Tibial artery (tissue), 4 donors: ENCODE measurements at regions not wholly inside any gene's neighbourhood (a gene's known extent, or its start where the extent isn't known, plus 50 kb on each side); places are given as distances from the start of the nearest gene placed in this dataset.

Experiments used
- DNase-seq, 2 donors: peaks; one replicate each; pipeline ENCODE4 v3.0.0-alpha.2; 2019
- H3K27ac ChIP-seq, 2 donors: fragments of 200-600 bp; sonication (generic) in 1 of 2; 1 replicate in 1 of 2; 2 replicates in 1 of 2; pipeline ENCODE4 v1.5.1; 2018 to 2019; ENCODE audit warnings: mild to moderate bottlenecking in 1 of 2
- H3K27me3 ChIP-seq, 2 donors: fragments of 200-600 bp; sonication (generic) in 1 of 2; one replicate each; pipeline versions ENCODE4 v1.5.1 to v1.6.0; 2016 to 2019
- H3K36me3 ChIP-seq, 3 donors: fragments of 200-600 bp; sonication (generic) in 2 of 3; one replicate each; pipeline ENCODE4 v1.5.1; 2016 to 2019; ENCODE audit warnings: mild to moderate bottlenecking in 2 of 3
- H3K4me1 ChIP-seq, 4 donors: fragments of 200-600 bp; sonication (generic) in 2 of 4; 1 replicate in 3 of 4; 2 replicates in 1 of 4; pipeline ENCODE4 v1.5.1; 2016 to 2019
- H3K4me3 ChIP-seq, 2 donors: fragments of 200-600 bp; sonication (generic) in 1 of 2; 1 replicate in 1 of 2; 2 replicates in 1 of 2; pipeline ENCODE4 v1.5.1; 2018 to 2019; ENCODE audit warnings: mild to moderate bottlenecking in 2 of 2
- H3K9me3 ChIP-seq, 3 donors: fragments of 200-600 bp; sonication (generic) in 1 of 3; one replicate each; pipeline ENCODE4 v1.5.1; 2016 to 2019
- intact Hi-C: fragments of 100-400 bp; cut with DNase I; formaldehyde crosslinking; loops from one replicate; pipeline ENCODE4 v1.15.0; 2023; ENCODE audit warnings: low total_unique reads
- TF ChIP-seq, protein P1 (sequence below), 2 experiments: fragments of 200-600 bp in 1 of 2; fragments of 450-650 bp in 1 of 2; IDR thresholded peaks; one replicate each; pipeline ENCODE4 v1.5.1; 2017 to 2019; ENCODE audit warnings: antibody characterized with exemption in 2 of 2, mild to moderate bottlenecking in 1 of 2, moderate library complexity in 1 of 2

DNA sequence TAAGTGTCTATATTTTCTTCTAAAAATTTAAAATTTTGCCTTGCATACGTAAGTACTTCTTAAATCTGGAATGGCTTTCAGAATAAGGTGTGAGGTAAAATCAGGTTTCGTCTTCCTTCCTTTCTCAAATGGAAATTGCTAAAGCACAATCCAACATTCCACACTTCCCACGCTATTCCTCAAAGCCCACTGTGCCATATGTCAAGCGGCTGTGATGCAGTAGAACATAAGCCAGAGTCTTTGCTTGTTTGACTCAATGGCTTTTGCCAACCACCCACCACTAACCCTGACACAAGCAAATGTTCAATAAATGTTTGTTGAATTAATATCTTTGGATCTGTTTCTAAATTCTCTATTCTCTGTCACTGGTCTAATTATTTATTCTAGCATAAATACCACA, 1199.7 kb upstream of the TENM3 start:
- Histone ChIP-seq H3K4me1 (no peaks in the 10 kb centered on the region), H3K36me3 (no peaks in the 10 kb centered on the region), H3K27ac (no peak overlapping the region), H3K27me3 (no peaks in the 10 kb centered on the region), H3K9me3 (no peaks in the 10 kb centered on the region), H3K4me3 (no peak overlapping the region)
- TF ChIP-seq, protein P1, sequence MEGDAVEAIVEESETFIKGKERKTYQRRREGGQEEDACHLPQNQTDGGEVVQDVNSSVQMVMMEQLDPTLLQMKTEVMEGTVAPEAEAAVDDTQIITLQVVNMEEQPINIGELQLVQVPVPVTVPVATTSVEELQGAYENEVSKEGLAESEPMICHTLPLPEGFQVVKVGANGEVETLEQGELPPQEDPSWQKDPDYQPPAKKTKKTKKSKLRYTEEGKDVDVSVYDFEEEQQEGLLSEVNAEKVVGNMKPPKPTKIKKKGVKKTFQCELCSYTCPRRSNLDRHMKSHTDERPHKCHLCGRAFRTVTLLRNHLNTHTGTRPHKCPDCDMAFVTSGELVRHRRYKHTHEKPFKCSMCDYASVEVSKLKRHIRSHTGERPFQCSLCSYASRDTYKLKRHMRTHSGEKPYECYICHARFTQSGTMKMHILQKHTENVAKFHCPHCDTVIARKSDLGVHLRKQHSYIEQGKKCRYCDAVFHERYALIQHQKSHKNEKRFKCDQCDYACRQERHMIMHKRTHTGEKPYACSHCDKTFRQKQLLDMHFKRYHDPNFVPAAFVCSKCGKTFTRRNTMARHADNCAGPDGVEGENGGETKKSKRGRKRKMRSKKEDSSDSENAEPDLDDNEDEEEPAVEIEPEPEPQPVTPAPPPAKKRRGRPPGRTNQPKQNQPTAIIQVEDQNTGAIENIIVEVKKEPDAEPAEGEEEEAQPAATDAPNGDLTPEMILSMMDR (IDR thresholded peaks at IDR 0.05): no peak
- no peak for DNase-seq
- intact Hi-C loops: no loop called here

DNA sequence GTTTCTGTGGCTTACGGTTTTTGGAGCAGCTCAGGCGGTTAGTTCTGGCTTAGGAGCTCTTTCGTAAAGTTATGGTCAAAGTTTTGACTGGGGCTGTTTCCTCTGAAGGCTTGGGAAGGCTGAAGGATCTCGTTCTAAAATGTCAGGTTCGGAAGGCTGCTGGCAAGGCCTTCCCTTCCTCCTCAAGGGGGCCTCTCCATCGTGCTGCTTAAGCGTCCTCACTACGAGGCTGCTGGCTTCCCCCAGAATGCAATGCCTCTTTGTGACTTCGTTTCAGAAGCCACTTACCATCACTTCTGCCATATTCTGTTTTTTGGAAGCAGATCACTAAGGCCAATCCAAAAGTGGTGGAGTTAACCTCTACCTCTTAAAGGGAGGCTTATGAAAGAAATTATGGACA, 1196.4 kb upstream of the TENM3 start:
- H3K27ac ChIP-seq: no peak overlapping the region
- H3K9me3 ChIP-seq: no peaks in the 10 kb centered on the region
- no peaks in the 10 kb centered on the region for H3K36me3 ChIP-seq
- H3K4me3 ChIP-seq: no peak overlapping the region
- TF ChIP-seq, protein P1 (IDR thresholded peaks at IDR 0.05): no peak
- no peaks in the 10 kb centered on the region for H3K4me1 ChIP-seq
- no peaks in the 10 kb centered on the region for H3K27me3 ChIP-seq
- intact Hi-C loops: no loop called here
- DNase-seq: no peak

DNA sequence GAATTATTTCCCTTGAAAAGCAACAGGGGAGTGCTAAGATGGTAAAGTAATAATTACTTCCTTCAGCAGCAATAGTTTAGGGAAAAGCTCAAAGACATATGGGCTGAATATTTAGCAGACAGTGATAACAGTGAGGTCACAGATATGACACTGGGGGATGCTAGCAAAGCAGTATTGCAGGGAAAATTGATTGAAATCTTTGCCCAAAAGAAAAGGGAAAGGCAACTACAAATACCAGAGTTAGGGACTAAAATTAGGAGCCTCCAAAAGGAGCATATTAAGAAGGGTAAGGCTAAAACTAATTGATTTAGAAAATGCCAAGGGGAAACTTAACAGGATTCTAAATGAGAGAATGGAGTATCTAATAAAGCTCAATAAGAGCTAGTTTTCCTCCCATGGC, 1191.3 kb upstream of the TENM3 start:
- TF ChIP-seq, protein P1 (IDR thresholded peaks at IDR 0.05): no peak
- H3K9me3 ChIP-seq: no peaks in the 10 kb centered on the region
- no peaks in the 10 kb centered on the region for H3K27me3 ChIP-seq
- no peak overlapping the region for H3K4me3 ChIP-seq
- no peak for DNase-seq
- H3K4me1 ChIP-seq: no peaks in the 10 kb centered on the region
- no peaks in the 10 kb centered on the region for H3K36me3 ChIP-seq
- H3K27ac ChIP-seq: no peak overlapping the region
- intact Hi-C loops: no loop called here

DNA sequence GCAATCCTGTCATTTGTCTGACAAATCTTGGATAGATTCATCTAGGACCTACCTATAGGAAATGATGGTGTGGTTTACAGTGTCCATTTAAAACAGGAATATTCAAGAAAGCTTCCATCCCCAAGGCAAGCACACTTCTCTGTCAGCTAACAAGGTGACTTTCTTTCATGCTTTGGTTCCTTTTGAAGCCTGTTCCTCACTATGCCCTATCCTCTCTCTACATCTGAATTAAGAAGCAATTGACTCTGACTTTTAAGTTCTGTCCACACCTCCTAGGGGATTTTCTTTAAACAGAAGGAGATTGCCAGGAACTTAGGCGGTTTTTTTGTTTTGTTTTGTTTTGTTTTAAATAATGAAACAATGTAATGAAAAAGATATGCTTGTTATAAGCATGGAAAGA, 1181.4 kb upstream of the TENM3 start:
- no peaks in the 10 kb centered on the region for H3K36me3 ChIP-seq
- H3K9me3 ChIP-seq: no peaks in the 10 kb centered on the region
- intact Hi-C loops: no loop called here
- H3K27ac ChIP-seq: no peak overlapping the region
- TF ChIP-seq, protein P1 (IDR thresholded peaks at IDR 0.05): no peak
- no peak for DNase-seq
- no peaks in the 10 kb centered on the region for H3K4me1 ChIP-seq
- no peak overlapping the region for H3K4me3 ChIP-seq
- H3K27me3 ChIP-seq: no peaks in the 10 kb centered on the region

DNA sequence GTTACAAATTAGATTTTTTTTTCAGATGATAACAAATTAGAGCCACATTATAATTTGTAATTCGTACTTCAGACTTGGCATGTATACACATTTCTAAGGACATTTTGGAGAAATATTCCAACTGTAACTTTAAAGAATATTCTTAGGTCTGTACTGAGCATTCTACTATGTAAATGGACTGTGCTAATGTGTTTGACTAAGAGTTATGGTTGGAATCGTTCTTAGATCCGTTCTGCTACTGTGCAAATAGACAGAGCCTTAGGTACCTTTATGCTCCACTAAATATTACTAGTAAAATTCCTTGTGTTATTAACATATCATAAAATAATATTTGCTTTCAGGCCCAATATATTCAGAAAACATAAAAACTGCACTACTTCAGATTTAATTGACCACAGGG, 1180.0 kb upstream of the TENM3 start:
- H3K9me3 ChIP-seq: no peaks in the 10 kb centered on the region
- intact Hi-C loops: no loop called here
- no peak overlapping the region for H3K27ac ChIP-seq
- no peaks in the 10 kb centered on the region for H3K36me3 ChIP-seq
- no peak for DNase-seq
- no peaks in the 10 kb centered on the region for H3K4me1 ChIP-seq
- TF ChIP-seq, protein P1 (IDR thresholded peaks at IDR 0.05): no peak
- H3K4me3 ChIP-seq: no peak overlapping the region
- H3K27me3 ChIP-seq: no peaks in the 10 kb centered on the region

DNA sequence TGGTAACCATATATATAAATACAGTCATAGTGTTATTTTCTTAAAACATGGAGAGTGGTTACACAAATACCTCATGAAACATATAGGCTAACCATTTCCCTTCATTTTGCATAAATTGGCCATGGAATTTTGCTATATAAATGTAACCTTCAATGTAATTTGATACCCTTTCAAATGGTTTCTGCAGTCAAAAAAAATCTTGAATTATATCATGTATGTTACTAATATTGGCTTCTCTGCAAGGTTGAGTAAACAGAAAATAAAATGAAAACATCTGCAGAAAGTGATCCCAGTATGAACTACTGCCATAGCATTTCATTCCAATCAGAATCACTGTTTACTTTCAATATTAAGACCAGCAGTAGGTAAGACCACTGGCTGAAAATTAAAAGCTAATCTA, 1165.9 kb upstream of the TENM3 start:
- no peak for DNase-seq
- no peaks in the 10 kb centered on the region for H3K27me3 ChIP-seq
- H3K9me3 ChIP-seq: no peaks in the 10 kb centered on the region
- H3K4me3 ChIP-seq: no peak overlapping the region
- no peaks in the 10 kb centered on the region for H3K4me1 ChIP-seq
- intact Hi-C loops: no loop called here
- TF ChIP-seq, protein P1 (IDR thresholded peaks at IDR 0.05): no peak
- no peaks in the 10 kb centered on the region for H3K36me3 ChIP-seq
- no peak overlapping the region for H3K27ac ChIP-seq
